ENCODE measurements at regions not wholly inside any gene's neighbourhood (a gene's known extent, or its start where the extent isn't known, plus 50 kb on each side); places are given as distances from the start of the nearest gene placed in this dataset.

GRCh38 chr2:71748227-71748626, 294.9 kb downstream of the DYSF start:
- DNase-seq = no peak

GRCh38 chr2:71747559-71747958, 294.2 kb downstream of the DYSF start:
- no peak for DNase-seq

GRCh38 chr2:71746946-71747501, 293.7 kb downstream of the DYSF start:
- no peak for DNase-seq

GRCh38 chr2:71744781-71745180, 291.4 kb downstream of the DYSF start:
- no peak for DNase-seq

GRCh38 chr2:71743995-71744675, 290.8 kb downstream of the DYSF start:
- no peak for DNase-seq

- no peak for DNase-seq
Observed at GRCh38 chr2:71742953-71743601, 289.7 kb downstream of the DYSF start.

GRCh38 chr2:71736986-71737385, 283.6 kb downstream of the DYSF start:
- DNase-seq = no peak

GRCh38 chr2:71736091-71736861, 282.9 kb downstream of the DYSF start:
- DNase-seq = no peak

All from inflammatory macrophage treated with lipopolysaccharide for 4 hours (primary cell).